H1 (cell line): ENCODE measurements at regions not wholly inside any gene's neighbourhood (a gene's known extent, or its start where the extent isn't known, plus 50 kb on each side); places are given as distances from the start of the nearest gene placed in this dataset.

Experiments
- CREB1 ChIP-seq: IDR thresholded peaks from 2 replicates; pipeline ENCODE4 v1.6.1; 2012; ENCODE audit warnings: inconsistent platforms
- CTCF ChIP-seq, 3 experiments: IDR thresholded peaks; 1 replicate in 2 of 3; 2 replicates in 1 of 3; pipeline versions ENCODE4 v1.5.1 to v1.6.1; 2011; ENCODE audit warnings: low read length in 3 of 3, mild to moderate bottlenecking in 3 of 3, inconsistent platforms in 2 of 3, low read depth in 1 of 3, moderate library complexity in 1 of 3; ENCODE audit not compliant: insufficient read depth in 1 of 3; ENCODE audit errors: control extremely low read depth in 1 of 3
- E2F6 ChIP-seq: IDR thresholded peaks from 2 replicates; pipeline ENCODE4 v1.6.1; 2012; ENCODE audit warnings: inconsistent platforms
- GTF2F1 ChIP-seq: IDR thresholded peaks from 2 replicates; pipeline ENCODE4 v1.6.1; 2012; ENCODE audit warnings: low read depth, low read length, improper control_type of control experiment, borderline replicate concordance
- JUN ChIP-seq: IDR thresholded peaks from 2 replicates; pipeline ENCODE4 v1.6.1; 2011; ENCODE audit warnings: low read depth, mild to moderate bottlenecking, improper control_type of control experiment, low read length
- JUND ChIP-seq: IDR thresholded peaks from 2 replicates; pipeline ENCODE4 v1.6.1; 2011; ENCODE audit warnings: mild to moderate bottlenecking, improper control_type of control experiment, low read length
- NANOG ChIP-seq: IDR thresholded peaks from 2 replicates; pipeline ENCODE4 v1.6.1; 2011; ENCODE audit warnings: low read length, low read depth, mild to moderate bottlenecking, inconsistent platforms; ENCODE audit not compliant: insufficient read depth, poor library complexity, severe bottlenecking
- POLR2A ChIP-seq, 2 experiments: IDR thresholded peaks; 1 replicate in 1 of 2; 2 replicates in 1 of 2; pipeline ENCODE4 v1.6.1; 2011; ENCODE audit warnings: low read depth in 2 of 2, low read length in 2 of 2, mild to moderate bottlenecking in 2 of 2; ENCODE audit errors: control extremely low read depth in 1 of 2
- POLR2AphosphoS5 ChIP-seq: IDR thresholded peaks from 2 replicates; pipeline ENCODE4 v1.6.1; 2011; ENCODE audit warnings: low read depth, low read length
- RFX5 ChIP-seq: IDR thresholded peaks from 2 replicates; pipeline ENCODE4 v1.6.1; 2011; ENCODE audit warnings: low read depth, low read length, improper control_type of control experiment, borderline replicate concordance
- SIX5 ChIP-seq: IDR thresholded peaks from 2 replicates; pipeline ENCODE4 v1.6.1; 2011; ENCODE audit warnings: mild to moderate bottlenecking, low read depth, low read length
- SP1 ChIP-seq: IDR thresholded peaks from 2 replicates; pipeline ENCODE4 v1.6.1; 2011; ENCODE audit warnings: low read depth, low read length
- SP2 ChIP-seq: IDR thresholded peaks from 2 replicates; pipeline ENCODE4 v1.6.1; 2012; ENCODE audit warnings: mild to moderate bottlenecking, low read length, inconsistent platforms
- USF2 ChIP-seq: IDR thresholded peaks from 2 replicates; pipeline ENCODE4 v1.6.1; 2011; ENCODE audit warnings: low read length, improper control_type of control experiment

- TF ChIP-seq E2F6, result no peak
- no peak for TF ChIP-seq JUN
- no peak for TF ChIP-seq CREB1
- TF ChIP-seq CTCF (IDR thresholded peaks at IDR 0.05; ENCODE audit: control extremely low read depth in 1 of 3, insufficient read depth in 1 of 3, low read depth in 1 of 3, low read length in 3 of 3), result no peak
- no peak for TF ChIP-seq POLR2AphosphoS5
- no peak for TF ChIP-seq SP1
- TF ChIP-seq JUND, result no peak
- no peak for TF ChIP-seq SIX5
- TF ChIP-seq POLR2A (IDR thresholded peaks at IDR 0.05; ENCODE audit: control extremely low read depth in 1 of 2, low read depth in 2 of 2, low read length in 2 of 2), result no peak
- TF ChIP-seq RFX5, result no peak
- TF ChIP-seq USF2, result no peak
- no peak for TF ChIP-seq GTF2F1
- TF ChIP-seq SP2, result no peak
- TF ChIP-seq NANOG, result no peak
Observed at GRCh38 chr11:37259734-37260133, 661.7 kb upstream of the RAG2 start.
